HG03108 (cell line): ENCODE measurements at regions not wholly inside any gene's neighbourhood (a gene's known extent, or its start where the extent isn't known, plus 50 kb on each side); places are given as distances from the start of the nearest gene placed in this dataset.

Experiments
- ATAC-seq: cut with Tn5 transposase; IDR thresholded peaks from one replicate; pipeline ENCODE4 v1.9.1; 2021; ENCODE audit warnings: moderate library complexity; ENCODE audit not compliant: unreplicated experiment

GRCh38 chr2:120453635-120453998 lies 107.7 kb downstream of the INHBB start:
- no peak for ATAC-seq

GRCh38 chr2:120454654-120455385 lies 108.9 kb downstream of the INHBB start:
- no peak for ATAC-seq

GRCh38 chr2:120455390-120455789 lies 109.5 kb downstream of the INHBB start:
- no peak for ATAC-seq

- ATAC-seq, result no peak
Measured at GRCh38 chr2:120456867-120457266, 110.9 kb downstream of the INHBB start.

GRCh38 chr2:120460511-120460910 lies 114.6 kb downstream of the INHBB start:
- ATAC-seq, result no peak

- no peak for ATAC-seq
Measured at GRCh38 chr2:120461092-120461491, 115.2 kb downstream of the INHBB start.

- no peak for ATAC-seq
Measured at GRCh38 chr2:120461546-120462537, 115.9 kb downstream of the INHBB start.

- no peak for ATAC-seq
Measured at GRCh38 chr2:120463527-120463926, 117.6 kb downstream of the INHBB start.

- ATAC-seq, result no peak
Measured at GRCh38 chr2:120463996-120464395, 118.1 kb downstream of the INHBB start.

GRCh38 chr2:120464448-120464931 lies 118.6 kb downstream of the INHBB start:
- no peak for ATAC-seq

- ATAC-seq, result no peak
Measured at GRCh38 chr2:120465012-120465700, 119.2 kb downstream of the INHBB start.

- no peak for ATAC-seq
Measured at GRCh38 chr2:120465701-120465988, 119.7 kb downstream of the INHBB start.

GRCh38 chr2:120465989-120466703 lies 120.2 kb downstream of the INHBB start:
- no peak for ATAC-seq

- no peak for ATAC-seq
Measured at GRCh38 chr2:120466704-120467054, 120.7 kb downstream of the INHBB start.

- no peak for ATAC-seq
Measured at GRCh38 chr2:120468136-120468535, 122.2 kb downstream of the INHBB start.

GRCh38 chr2:120469426-120469825 lies 123.5 kb downstream of the INHBB start:
- ATAC-seq, result no peak

GRCh38 chr2:120470041-120470965 lies 124.4 kb downstream of the INHBB start:
- ATAC-seq, result no peak

GRCh38 chr2:120471166-120471565 lies 125.2 kb downstream of the INHBB start:
- ATAC-seq, result no peak

GRCh38 chr2:120472031-120472430 lies 126.1 kb downstream of the INHBB start:
- ATAC-seq, result no peak

GRCh38 chr2:120472891-120473309 lies 127.0 kb downstream of the INHBB start:
- no peak for ATAC-seq
